ENCODE measurements at regions not wholly inside any gene's neighbourhood (a gene's known extent, or its start where the extent isn't known, plus 50 kb on each side); places are given as distances from the start of the nearest gene placed in this dataset.
"Not testable (repeated sequence)": the region's sequence is repeated elsewhere in the genome, so short reads cannot be mapped to it uniquely, and the experiment has no call there.

DNA sequence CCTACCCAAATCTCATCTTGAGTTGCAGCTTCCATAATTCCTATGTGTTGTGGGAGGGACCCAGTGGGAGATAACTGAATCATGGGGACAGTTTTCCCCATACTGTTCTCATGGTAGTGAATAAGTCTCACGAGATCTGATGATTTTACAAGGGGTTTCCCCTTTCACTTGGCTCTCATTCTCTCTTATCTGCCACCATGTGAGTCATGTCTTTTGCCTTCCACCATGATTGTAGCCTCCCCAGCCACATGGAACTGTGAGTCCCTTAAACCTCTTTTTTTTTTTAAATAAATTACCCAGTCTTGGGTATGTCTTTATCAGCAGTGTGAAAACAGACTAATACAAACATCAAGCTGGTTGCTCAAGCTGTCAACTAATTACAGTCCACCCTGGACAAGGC is 149.6 kb upstream of the PDE1C start:
- not testable (repeated sequence) for H3K9ac ChIP-seq (ENCODE audit: low read depth, low read length); H3K36me3 ChIP-seq (ENCODE audit: insufficient read depth, low read depth, low read length); H3K27me3 ChIP-seq (ENCODE audit: insufficient read depth, low read length); H3K27ac ChIP-seq (ENCODE audit: low read length); H3K4me1 ChIP-seq (ENCODE audit: insufficient read depth, low read length); H3K9me3 ChIP-seq (ENCODE audit: insufficient read depth, low read depth, low read length); H3K4me3 ChIP-seq (ENCODE audit: low read length)

DNA sequence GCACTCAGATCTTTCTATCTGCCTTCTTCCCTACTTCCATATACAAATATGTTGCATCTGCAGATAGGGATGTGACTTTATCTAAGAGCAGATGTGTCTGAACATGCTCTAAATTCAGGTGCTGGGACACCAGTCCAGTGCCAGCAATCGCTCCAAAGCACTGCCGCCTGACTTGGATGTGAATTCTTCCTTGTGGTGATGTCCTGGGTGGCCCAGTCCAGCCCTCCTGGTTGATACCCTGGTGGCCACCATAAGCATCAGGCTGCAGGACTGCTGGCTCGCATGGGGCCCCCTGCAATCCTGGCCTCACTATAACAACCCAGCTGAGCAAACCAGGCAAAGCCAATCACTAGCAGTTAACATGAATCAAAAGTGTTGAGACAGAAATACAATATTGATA is 149.2 kb upstream of the PDE1C start:
- H3K36me3 ChIP-seq (ENCODE audit: insufficient read depth, low read depth, low read length) = no peaks in the 10 kb centered on the region
- no peaks in the 10 kb centered on the region for H3K27me3 ChIP-seq (ENCODE audit: insufficient read depth, low read length)
- H3K27ac ChIP-seq (ENCODE audit: low read length) = no peak overlapping the region
- H3K9me3 ChIP-seq (ENCODE audit: insufficient read depth, low read depth, low read length) = no peaks in the 10 kb centered on the region
- H3K4me3 ChIP-seq (ENCODE audit: low read length) = no peak overlapping the region
- no peak overlapping the region for H3K9ac ChIP-seq (ENCODE audit: low read depth, low read length)
- H3K4me1 ChIP-seq (ENCODE audit: insufficient read depth, low read length) = no peaks in the 10 kb centered on the region

DNA sequence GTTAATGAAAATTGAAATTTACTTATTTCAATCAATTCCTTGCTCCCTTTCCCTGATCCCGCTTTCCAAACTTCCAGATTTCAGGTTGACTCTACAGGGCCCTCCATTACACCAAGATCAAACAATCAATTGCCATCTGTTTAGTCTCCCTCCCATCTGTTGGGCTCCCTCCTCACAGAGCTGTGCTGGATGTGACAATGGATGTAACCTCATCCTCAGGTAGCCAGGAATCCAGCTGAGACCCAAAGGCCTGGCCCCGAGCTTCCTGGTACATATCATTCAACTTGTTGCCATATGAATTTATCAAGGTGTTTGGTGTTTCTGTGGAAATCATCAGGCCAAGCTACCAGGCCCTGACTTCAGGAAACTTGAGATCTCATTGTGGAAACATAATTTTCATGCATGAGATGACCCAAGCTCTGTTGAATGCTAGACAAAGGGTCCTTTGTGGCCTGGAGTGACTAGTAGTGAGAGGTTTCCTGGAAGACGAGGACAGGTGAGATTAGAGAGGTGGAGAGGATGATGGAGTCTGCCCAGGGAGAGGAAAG is 148.6 kb upstream of the PDE1C start:
- no peaks in the 10 kb centered on the region for H3K4me1 ChIP-seq (ENCODE audit: insufficient read depth, low read length)
- no peak overlapping the region for H3K27ac ChIP-seq (ENCODE audit: low read length)
- no peak overlapping the region for H3K4me3 ChIP-seq (ENCODE audit: low read length)
- no peaks in the 10 kb centered on the region for H3K27me3 ChIP-seq (ENCODE audit: insufficient read depth, low read length)
- H3K9me3 ChIP-seq (ENCODE audit: insufficient read depth, low read depth, low read length) = no peaks in the 10 kb centered on the region
- H3K36me3 ChIP-seq (ENCODE audit: insufficient read depth, low read depth, low read length) = no peaks in the 10 kb centered on the region
- H3K9ac ChIP-seq (ENCODE audit: low read depth, low read length) = no peak overlapping the region

DNA sequence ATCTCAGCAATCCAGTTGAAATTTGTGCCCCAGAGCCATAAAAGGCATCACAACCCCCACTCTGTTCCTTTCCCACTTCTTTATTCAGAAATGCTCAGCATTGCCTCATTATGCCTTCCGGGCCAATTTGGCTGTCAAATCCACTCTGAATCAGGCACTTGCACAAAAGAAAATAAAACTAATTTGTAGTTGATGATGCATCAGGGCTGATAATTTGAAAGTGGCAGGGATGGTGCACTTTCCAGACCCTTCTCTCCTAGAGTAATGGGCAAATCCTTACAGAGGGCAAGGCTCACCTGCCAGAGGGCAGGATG is 147.9 kb upstream of the PDE1C start:
- Histone ChIP-seq H3K9ac (ENCODE audit: low read depth, low read length) (no peak overlapping the region), H3K9me3 (ENCODE audit: insufficient read depth, low read depth, low read length) (no peaks in the 10 kb centered on the region), H3K36me3 (ENCODE audit: insufficient read depth, low read depth, low read length) (no peaks in the 10 kb centered on the region), H3K27ac (ENCODE audit: low read length) (no peak overlapping the region), H3K4me3 (ENCODE audit: low read length) (no peak overlapping the region), H3K27me3 (ENCODE audit: insufficient read depth, low read length) (no peaks in the 10 kb centered on the region), H3K4me1 (ENCODE audit: insufficient read depth, low read length) (no peaks in the 10 kb centered on the region)

DNA sequence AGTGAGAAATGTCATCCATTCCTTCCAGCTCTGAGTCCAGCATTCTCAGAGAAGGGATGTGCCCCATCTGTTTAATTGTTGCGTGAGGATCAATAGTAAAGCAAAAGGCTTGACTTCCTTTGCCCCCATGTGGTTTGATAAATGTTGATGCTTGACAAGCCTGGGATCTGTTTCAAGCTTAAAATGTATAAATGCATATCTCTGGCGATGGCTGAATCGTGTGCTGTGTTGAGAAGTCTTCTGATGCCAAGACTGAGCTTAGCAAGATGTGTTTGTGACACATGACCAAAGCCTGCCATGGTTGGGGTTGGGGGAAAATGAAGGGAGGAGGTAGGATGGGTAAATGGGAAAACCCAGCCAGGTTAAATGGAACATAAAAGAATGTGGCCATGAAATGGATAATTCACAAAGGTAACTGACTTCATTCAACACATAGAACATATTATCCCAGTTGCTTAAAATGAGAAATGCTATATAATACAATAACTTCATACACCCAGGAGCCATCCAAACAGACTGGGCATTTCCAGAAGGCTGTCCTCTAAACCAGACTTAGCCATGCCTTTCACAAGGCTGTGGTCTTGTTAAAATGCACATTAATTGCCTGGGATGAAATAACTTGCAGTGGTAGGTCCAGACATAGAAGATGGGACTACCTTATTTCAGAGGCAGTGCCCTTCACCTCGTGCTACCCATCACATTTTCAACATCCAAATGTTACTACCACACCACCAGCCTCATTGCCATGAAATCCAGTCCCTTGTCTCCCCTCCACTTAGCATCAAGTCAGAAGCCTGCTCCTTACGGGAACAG is 147.3 kb upstream of the PDE1C start:
- H3K36me3 ChIP-seq (ENCODE audit: insufficient read depth, low read depth, low read length) = no peaks in the 10 kb centered on the region
- no peaks in the 10 kb centered on the region; the same call in 1 of the 2 replicates for H3K27me3 ChIP-seq (ENCODE audit: insufficient read depth, low read length)
- H3K4me1 ChIP-seq (ENCODE audit: insufficient read depth, low read length) = no peaks in the 10 kb centered on the region
- H3K27ac ChIP-seq (ENCODE audit: low read length) = no peak overlapping the region
- no peak overlapping the region for H3K4me3 ChIP-seq (ENCODE audit: low read length)
- no peaks in the 10 kb centered on the region for H3K9me3 ChIP-seq (ENCODE audit: insufficient read depth, low read depth, low read length)
- H3K9ac ChIP-seq (ENCODE audit: low read depth, low read length) = no peak overlapping the region

DNA sequence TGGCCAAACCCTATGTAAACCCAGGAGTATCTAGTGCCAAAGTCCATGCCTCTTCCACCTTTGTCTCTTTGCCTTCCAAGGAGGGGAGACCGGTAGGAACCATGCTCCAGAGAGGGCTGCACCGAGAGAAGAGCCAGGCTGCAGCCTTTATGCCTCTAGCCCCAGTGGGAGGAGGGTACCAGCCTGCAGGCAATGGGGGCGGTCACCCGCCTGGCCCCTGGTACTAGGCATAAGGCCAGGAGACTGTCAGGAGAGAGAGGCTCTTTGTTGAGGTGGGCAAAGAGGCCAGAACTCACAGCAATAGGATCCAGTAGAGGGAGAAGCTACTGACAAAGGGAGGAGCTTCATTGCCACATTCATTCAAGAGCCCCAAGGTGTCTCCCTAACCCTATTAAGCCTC is 146.6 kb upstream of the PDE1C start:
- no peak overlapping the region for H3K27ac ChIP-seq (ENCODE audit: low read length)
- no peaks in the 10 kb centered on the region for H3K4me1 ChIP-seq (ENCODE audit: insufficient read depth, low read length)
- H3K9me3 ChIP-seq (ENCODE audit: insufficient read depth, low read depth, low read length) = no peaks in the 10 kb centered on the region
- no peaks in the 10 kb centered on the region; the same call in 1 of the 2 replicates for H3K27me3 ChIP-seq (ENCODE audit: insufficient read depth, low read length)
- no peaks in the 10 kb centered on the region for H3K36me3 ChIP-seq (ENCODE audit: insufficient read depth, low read depth, low read length)
- no peak overlapping the region for H3K9ac ChIP-seq (ENCODE audit: low read depth, low read length)
- H3K4me3 ChIP-seq (ENCODE audit: low read length) = no peak overlapping the region

GRCh38 chr7:32215697-32216096 is 145.5 kb upstream of the PDE1C start:
- Histone ChIP-seq H3K9me3 (ENCODE audit: insufficient read depth, low read depth, low read length) (no peaks in the 10 kb centered on the region), H3K36me3 (ENCODE audit: insufficient read depth, low read depth, low read length) (no peaks in the 10 kb centered on the region), H3K4me1 (ENCODE audit: insufficient read depth, low read length) (no peaks in the 10 kb centered on the region), H3K27me3 (ENCODE audit: insufficient read depth, low read length) (no peaks in the 10 kb centered on the region; the same call in 1 of the 2 replicates), H3K4me3 (ENCODE audit: low read length) (no peak overlapping the region), H3K9ac (ENCODE audit: low read depth, low read length) (no peak overlapping the region), H3K27ac (ENCODE audit: low read length) (no peak overlapping the region)

DNA sequence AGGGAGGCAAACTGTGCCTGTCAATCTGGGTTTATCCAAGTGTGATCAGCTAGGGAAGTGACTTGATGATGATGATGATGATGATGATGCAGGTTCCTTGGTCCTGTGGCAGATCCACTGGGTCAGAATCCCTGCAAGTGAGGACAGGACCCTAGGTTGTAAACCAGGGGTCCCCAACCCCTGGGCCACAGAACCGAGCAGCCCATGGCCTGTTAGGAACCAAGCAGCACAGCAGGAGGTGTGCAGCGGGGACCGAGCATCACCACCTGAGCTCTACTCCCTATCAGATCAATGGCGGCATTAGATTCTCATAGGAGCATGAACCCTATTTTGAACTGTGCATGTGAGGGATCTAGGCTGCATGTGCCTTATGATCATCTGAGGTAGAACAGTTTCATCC is 144.7 kb upstream of the PDE1C start:
- H3K9me3 ChIP-seq (ENCODE audit: insufficient read depth, low read depth, low read length) = no peaks in the 10 kb centered on the region
- no peak overlapping the region for H3K4me3 ChIP-seq (ENCODE audit: low read length)
- H3K9ac ChIP-seq (ENCODE audit: low read depth, low read length) = no peak overlapping the region
- H3K36me3 ChIP-seq (ENCODE audit: insufficient read depth, low read depth, low read length) = no peaks in the 10 kb centered on the region
- H3K27me3 ChIP-seq (ENCODE audit: insufficient read depth, low read length) = no peaks in the 10 kb centered on the region; the same call in 1 of the 2 replicates
- no peaks in the 10 kb centered on the region for H3K4me1 ChIP-seq (ENCODE audit: insufficient read depth, low read length)
- no peak overlapping the region for H3K27ac ChIP-seq (ENCODE audit: low read length)

DNA sequence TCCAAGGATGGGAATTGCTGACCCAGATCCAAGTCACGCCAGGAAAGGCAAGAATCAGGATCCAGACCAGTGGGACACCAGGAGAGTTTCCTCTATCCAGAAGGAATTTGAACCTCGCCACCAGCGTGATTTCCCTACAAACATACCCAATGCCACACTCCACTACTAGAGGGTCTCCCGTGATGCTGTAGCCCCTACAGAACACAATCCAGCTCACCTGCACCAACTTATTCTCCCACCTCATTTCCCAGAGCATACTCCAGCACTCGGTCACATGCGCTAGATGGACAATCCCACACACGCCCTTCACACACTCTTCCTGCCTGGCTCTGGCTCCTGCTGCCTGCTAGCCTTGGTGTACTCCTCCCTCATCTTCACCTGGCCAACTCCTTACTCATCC is 142.1 kb upstream of the PDE1C start:
- no peaks in the 10 kb centered on the region for H3K9me3 ChIP-seq (ENCODE audit: insufficient read depth, low read depth, low read length)
- H3K4me1 ChIP-seq (ENCODE audit: insufficient read depth, low read length) = no peaks in the 10 kb centered on the region
- H3K4me3 ChIP-seq (ENCODE audit: low read length) = no peak overlapping the region
- H3K9ac ChIP-seq (ENCODE audit: low read depth, low read length) = no peak overlapping the region
- H3K36me3 ChIP-seq (ENCODE audit: insufficient read depth, low read depth, low read length) = no peaks in the 10 kb centered on the region
- peaks cover 23% of the 10 kb centered on the region for H3K27me3 ChIP-seq (ENCODE audit: insufficient read depth, low read length)
- no peak overlapping the region for H3K27ac ChIP-seq (ENCODE audit: low read length)

DNA sequence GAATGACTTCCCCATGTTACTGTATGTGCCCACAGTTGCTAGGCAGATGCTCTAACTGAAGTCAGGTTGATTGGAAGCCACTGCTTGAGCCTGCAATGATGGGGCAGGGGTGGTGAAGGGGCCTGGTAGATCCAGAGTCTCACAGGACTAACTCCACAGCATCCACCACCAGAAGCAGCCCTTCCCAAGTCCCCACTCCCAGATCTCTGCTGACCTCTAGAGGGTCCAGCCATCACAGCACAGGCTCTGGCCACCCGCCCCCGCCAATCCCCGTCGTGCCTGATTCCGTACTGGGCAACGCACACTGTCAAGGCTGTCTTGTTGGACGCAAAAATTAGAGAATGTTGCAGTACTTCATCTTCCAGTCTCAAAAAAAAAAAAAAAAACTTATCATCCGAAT is 136.8 kb upstream of the PDE1C start:
- no peaks in the 10 kb centered on the region for H3K36me3 ChIP-seq (ENCODE audit: insufficient read depth, low read depth, low read length)
- no peak overlapping the region for H3K27ac ChIP-seq (ENCODE audit: low read length)
- H3K9ac ChIP-seq (ENCODE audit: low read depth, low read length) = no peak overlapping the region
- no peaks in the 10 kb centered on the region for H3K9me3 ChIP-seq (ENCODE audit: insufficient read depth, low read depth, low read length)
- no peak overlapping the region for H3K4me3 ChIP-seq (ENCODE audit: low read length)
- H3K27me3 ChIP-seq (ENCODE audit: insufficient read depth, low read length) = peaks cover 31% of the 10 kb centered on the region
- no peaks in the 10 kb centered on the region for H3K4me1 ChIP-seq (ENCODE audit: insufficient read depth, low read length)

GRCh38 chr7:32206488-32206887 is 136.3 kb upstream of the PDE1C start:
- Histone ChIP-seq H3K9ac (ENCODE audit: low read depth, low read length) (no peak overlapping the region), H3K4me3 (ENCODE audit: low read length) (no peak overlapping the region), H3K27me3 (ENCODE audit: insufficient read depth, low read length) (peaks cover 36% of the 10 kb centered on the region), H3K9me3 (ENCODE audit: insufficient read depth, low read depth, low read length) (no peaks in the 10 kb centered on the region), H3K27ac (ENCODE audit: low read length) (no peak overlapping the region), H3K36me3 (ENCODE audit: insufficient read depth, low read depth, low read length) (no peaks in the 10 kb centered on the region), H3K4me1 (ENCODE audit: insufficient read depth, low read length) (no peaks in the 10 kb centered on the region)

- H3K9ac ChIP-seq (ENCODE audit: low read depth, low read length); H3K27ac ChIP-seq (ENCODE audit: low read length); H3K36me3 ChIP-seq (ENCODE audit: insufficient read depth, low read depth, low read length); H3K9me3 ChIP-seq (ENCODE audit: insufficient read depth, low read depth, low read length); H3K4me1 ChIP-seq (ENCODE audit: insufficient read depth, low read length); H3K4me3 ChIP-seq (ENCODE audit: low read length): not testable (repeated sequence)
- H3K27me3 ChIP-seq (ENCODE audit: insufficient read depth, low read length) = peaks cover 37% of the 10 kb centered on the region
Measured at GRCh38 chr7:32205298-32205824, 135.2 kb upstream of the PDE1C start.

Data from iPS-20b (cell line).